NCI-H146 treated with DMSO at 0.1 percent for 48 hours (cell line): ENCODE measurements at regions not wholly inside any gene's neighbourhood (a gene's known extent, or its start where the extent isn't known, plus 50 kb on each side); places are given as distances from the start of the nearest gene placed in this dataset.
"Not testable (repeated sequence)": the region's sequence is repeated elsewhere in the genome, so short reads cannot be mapped to it uniquely, and the experiment has no call there.

Experiments
- DNase-seq: peaks from one replicate; lab custom pipeline; 2025; ENCODE audit not compliant: unreplicated experiment; lab: John Stamatoyannopoulos, UW

- no peak for DNase-seq
Measured at GRCh38 chr22:33971561-33971961, 51.3 kb upstream of the LARGE1 start.

GRCh38 chr22:33975841-33976240 lies 55.6 kb upstream of the LARGE1 start:
- no peak for DNase-seq

GRCh38 chr22:33983558-33983957 lies 63.3 kb upstream of the LARGE1 start:
- DNase-seq = no peak

GRCh38 chr22:33984211-33984610 lies 63.9 kb upstream of the LARGE1 start:
- DNase-seq = no peak

- no peak for DNase-seq
Measured at GRCh38 chr22:33984656-33985285, 64.5 kb upstream of the LARGE1 start.

- DNase-seq = no peak
Measured at GRCh38 chr22:33985506-33985905, 65.2 kb upstream of the LARGE1 start.

- DNase-seq = no peak
Measured at GRCh38 chr22:33986167-33986771, 66.0 kb upstream of the LARGE1 start.

- no peak for DNase-seq
Measured at GRCh38 chr22:33986954-33987353, 66.7 kb upstream of the LARGE1 start.

- not testable (repeated sequence) for DNase-seq
Measured at GRCh38 chr22:33989263-33989662, 69.0 kb upstream of the LARGE1 start.

- DNase-seq = no peak
Measured at GRCh38 chr22:33991620-33992019, 71.3 kb upstream of the LARGE1 start.

GRCh38 chr22:33996824-33997223 lies 76.5 kb upstream of the LARGE1 start:
- DNase-seq = no peak

- DNase-seq = no peak
Measured at GRCh38 chr22:34000879-34001526, 80.7 kb upstream of the LARGE1 start.

- DNase-seq = no peak
Measured at GRCh38 chr22:34001701-34002466, 81.6 kb upstream of the LARGE1 start.

GRCh38 chr22:34004058-34004457 lies 83.8 kb upstream of the LARGE1 start:
- no peak for DNase-seq

- no peak for DNase-seq
Measured at GRCh38 chr22:34010259-34010658, 90.0 kb upstream of the LARGE1 start.

- no peak for DNase-seq
Measured at GRCh38 chr22:34015642-34016041, 95.4 kb upstream of the LARGE1 start.

- no peak for DNase-seq
Measured at GRCh38 chr22:34017205-34017604, 96.9 kb upstream of the LARGE1 start.

- DNase-seq = no peak
Measured at GRCh38 chr22:34019190-34019845, 99.0 kb upstream of the LARGE1 start.

GRCh38 chr22:34035209-34035608 lies 114.9 kb upstream of the LARGE1 start:
- DNase-seq = no peak

GRCh38 chr22:34036931-34037330 lies 116.7 kb upstream of the LARGE1 start:
- no peak for DNase-seq
